Retinal pigment epithelial cell (primary cell): ENCODE measurements at regions not wholly inside any gene's neighbourhood (a gene's known extent, or its start where the extent isn't known, plus 50 kb on each side); places are given as distances from the start of the nearest gene placed in this dataset.

Source experiments
- DNase-seq: peaks from one replicate; pipeline ENCODE4 v3.0.0-alpha.2; 2010; ENCODE audit warnings: low read depth
- H3K4me3 ChIP-seq: 2 replicates; pipeline ENCODE4 v1.5.1; 2011; ENCODE audit warnings: mild to moderate bottlenecking, low read length, control low read depth, moderate library complexity
- TF ChIP-seq, protein P1 (sequence below): conservative IDR thresholded peaks from 2 replicates; pipeline ENCODE4 v1.5.1; 2011; ENCODE audit warnings: low read depth, low read length, control low read depth, inconsistent platforms

DNA sequence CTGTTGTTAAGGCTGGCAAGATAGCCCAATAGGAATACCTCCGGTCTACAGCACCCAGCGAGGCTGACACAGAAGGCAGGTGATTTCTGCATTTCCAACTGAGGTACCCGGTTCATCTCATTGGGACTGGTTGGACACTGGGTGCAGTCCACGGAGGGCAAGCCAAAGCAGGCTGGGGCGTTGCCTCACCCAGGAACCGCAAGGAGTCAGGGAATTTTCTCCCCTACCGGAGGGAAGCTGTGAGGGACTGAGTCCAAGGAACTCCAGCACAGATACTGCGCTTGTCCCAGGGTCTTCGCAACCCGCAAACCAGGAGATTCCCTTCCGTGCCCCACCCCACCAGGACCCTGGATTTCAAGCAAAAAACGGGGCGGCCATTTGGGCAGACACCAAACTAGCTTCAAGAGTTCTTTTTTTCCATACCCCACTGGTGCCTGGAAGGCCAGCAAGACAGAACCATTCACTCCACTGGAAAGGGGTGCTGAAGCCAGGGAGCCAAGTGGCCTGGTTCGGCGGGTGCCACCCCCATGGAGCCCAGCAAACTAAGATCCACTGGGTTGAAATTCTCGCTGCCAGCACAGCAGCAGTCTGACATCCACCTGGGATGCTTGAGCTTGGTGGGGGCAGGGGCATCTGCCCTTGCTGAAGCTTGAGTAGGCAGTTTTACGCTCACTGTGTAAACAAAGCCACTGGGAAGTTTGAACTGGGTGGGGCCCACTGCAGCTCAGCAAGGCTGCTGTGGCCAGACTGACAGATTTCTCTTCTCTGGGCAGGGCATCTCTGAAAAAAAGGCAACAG, 647.2 kb downstream of the BNC2 start:
- H3K4me3 ChIP-seq, result no peak overlapping the region
- DNase-seq, result no peak
- TF ChIP-seq, protein P1, sequence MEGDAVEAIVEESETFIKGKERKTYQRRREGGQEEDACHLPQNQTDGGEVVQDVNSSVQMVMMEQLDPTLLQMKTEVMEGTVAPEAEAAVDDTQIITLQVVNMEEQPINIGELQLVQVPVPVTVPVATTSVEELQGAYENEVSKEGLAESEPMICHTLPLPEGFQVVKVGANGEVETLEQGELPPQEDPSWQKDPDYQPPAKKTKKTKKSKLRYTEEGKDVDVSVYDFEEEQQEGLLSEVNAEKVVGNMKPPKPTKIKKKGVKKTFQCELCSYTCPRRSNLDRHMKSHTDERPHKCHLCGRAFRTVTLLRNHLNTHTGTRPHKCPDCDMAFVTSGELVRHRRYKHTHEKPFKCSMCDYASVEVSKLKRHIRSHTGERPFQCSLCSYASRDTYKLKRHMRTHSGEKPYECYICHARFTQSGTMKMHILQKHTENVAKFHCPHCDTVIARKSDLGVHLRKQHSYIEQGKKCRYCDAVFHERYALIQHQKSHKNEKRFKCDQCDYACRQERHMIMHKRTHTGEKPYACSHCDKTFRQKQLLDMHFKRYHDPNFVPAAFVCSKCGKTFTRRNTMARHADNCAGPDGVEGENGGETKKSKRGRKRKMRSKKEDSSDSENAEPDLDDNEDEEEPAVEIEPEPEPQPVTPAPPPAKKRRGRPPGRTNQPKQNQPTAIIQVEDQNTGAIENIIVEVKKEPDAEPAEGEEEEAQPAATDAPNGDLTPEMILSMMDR, result no peak

DNA sequence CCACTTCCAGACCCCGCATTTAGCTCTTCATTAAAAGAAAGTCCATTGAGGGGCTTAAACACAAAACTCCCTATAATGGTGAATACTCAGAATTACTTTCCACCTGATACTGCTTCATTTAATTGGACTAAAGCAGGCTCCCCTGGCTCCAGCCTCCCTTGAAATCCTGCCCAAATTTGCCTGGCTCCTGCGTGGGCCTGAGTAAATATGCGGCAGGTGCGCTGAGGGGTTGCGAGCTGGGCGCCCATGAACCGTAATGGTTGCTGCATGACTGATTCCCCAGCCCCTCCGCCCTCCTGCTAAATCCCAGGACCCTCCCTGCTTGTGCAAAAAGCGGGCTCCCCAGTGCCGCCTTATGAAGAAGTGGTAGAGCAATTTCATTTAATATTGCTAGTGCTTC, 639.7 kb downstream of the BNC2 start:
- DNase-seq, result no peak
- TF ChIP-seq, protein P1, result no peak
- H3K4me3 ChIP-seq, result no peak overlapping the region

DNA sequence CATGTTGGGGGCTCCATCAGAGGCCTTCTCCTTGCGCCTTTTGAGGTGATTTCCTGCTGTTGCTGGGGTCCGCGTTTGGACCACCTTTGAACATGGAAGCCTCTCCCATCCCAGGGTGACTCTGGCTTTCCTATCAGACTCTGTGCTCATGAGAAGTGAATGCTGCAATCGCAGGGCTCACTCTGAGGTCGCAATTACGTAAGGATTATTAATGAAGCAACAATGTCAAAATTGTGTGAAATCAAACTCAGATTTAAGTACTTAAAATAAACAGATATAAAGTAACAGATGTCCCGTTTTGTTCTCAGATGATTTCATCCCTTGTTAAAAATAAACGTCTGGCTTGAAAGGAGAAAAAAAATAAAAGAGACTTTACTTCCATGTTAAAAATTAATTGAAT, 634.2 kb downstream of the BNC2 start:
- no peak overlapping the region for H3K4me3 ChIP-seq
- TF ChIP-seq, protein P1, result no peak
- no peak for DNase-seq

DNA sequence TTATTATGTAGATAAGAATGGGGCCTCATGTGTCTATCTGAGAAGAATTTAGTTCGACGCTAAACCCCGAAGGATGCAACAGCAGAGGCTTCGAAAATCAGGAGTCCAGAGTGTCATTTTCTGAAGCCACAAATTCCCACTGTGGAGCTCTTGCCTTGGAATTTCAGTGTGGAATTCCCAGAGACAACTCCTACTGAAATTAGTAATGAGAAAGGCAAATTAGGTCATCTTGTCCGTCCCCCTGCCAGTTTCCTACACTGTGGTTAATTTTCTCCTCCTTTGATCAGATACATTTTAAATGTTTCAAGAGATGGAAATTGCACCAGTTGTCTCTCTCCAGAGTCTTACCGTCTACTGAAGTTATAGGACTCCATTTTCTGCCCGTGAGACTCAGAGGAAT, 633.6 kb downstream of the BNC2 start:
- no peak overlapping the region for H3K4me3 ChIP-seq
- TF ChIP-seq, protein P1, result no peak
- no peak for DNase-seq

DNA sequence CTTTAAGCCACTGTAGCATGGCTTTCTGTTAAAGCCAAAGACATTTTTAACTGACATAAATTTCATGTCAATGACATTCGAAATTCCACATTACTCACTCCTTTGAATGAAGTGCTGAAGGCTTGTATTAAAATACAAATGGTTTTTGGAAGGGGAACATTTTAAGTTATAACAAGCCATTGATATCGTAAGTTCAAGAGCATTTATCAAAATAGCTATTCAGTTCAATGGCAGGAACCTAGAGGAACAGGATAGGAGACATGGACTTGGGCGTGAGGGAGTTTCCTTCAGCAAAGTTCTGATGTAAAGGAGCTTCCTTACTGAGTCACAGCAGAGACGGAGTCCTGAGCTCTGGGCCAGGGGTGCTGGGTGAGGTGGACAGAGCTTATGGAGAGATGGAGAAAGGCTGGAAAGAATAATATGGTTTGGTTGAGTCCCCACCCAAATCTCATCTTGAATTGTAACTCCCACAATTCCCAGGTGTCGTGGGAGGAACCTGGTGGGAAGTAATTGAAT, 631.8 kb downstream of the BNC2 start:
- TF ChIP-seq, protein P1, result no peak

DNA sequence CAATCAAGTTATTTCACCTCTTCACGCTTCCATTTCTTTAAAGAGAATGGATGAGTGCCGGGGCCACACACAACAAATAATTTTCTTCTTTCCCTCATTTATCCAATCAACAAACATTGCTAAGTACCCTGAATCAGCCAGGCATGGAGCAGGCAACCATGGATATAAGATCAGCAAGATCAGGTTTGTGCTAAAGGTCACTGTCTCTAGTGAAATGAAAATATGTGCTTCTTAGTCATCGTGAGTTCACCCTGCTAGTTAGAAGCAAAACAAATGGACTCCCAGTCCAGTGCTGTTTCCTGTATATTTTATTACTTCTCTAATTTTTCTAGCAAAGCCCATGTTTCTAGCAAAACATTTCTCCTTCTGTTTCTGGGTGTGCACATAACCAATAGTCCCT, 629.2 kb downstream of the BNC2 start:
- H3K4me3 ChIP-seq, result no peak overlapping the region
- DNase-seq, result no peak
- TF ChIP-seq, protein P1, result no peak

More for the DNA sequence above, 631.8 kb downstream of the BNC2 start:
- DNase-seq, result no peak
- no peak overlapping the region for H3K4me3 ChIP-seq

DNA sequence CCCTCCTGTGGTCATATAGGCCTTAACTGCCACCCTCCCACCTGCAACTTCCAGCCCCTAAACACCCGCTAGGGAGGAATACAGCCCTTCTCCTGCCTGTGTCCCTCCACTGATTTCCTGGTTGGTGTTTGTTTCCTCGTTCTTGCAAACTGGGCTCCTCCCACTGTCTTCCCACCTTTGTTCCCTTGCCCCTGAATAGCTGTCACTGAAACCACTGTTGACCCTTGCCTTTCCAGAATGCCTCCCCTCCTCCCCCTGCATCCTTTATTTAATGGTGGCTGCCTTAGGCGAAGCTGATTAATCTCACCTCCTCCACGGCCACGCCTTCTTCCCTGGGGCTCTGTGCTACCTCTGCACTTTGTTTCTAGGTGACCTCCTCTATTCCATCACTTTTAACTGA, 626.7 kb downstream of the BNC2 start:
- H3K4me3 ChIP-seq, result no peak overlapping the region
- no peak for DNase-seq
- TF ChIP-seq, protein P1, result no peak
